ENCODE measurements at regions not wholly inside any gene's neighbourhood (a gene's known extent, or its start where the extent isn't known, plus 50 kb on each side); places are given as distances from the start of the nearest gene placed in this dataset.

GRCh38 chr22:47583959-47584562 is 821.6 kb downstream of the TBC1D22A start:
- TF ChIP-seq CTCF (IDR thresholded peaks at IDR 0.05; ENCODE audit: borderline replicate concordance, insufficient read depth, low read depth, low read length): no peak
- H3K4me3 ChIP-seq (ENCODE audit: low read depth, low read length): no peak overlapping the region

- no peak for TF ChIP-seq CTCF (IDR thresholded peaks at IDR 0.05; ENCODE audit: borderline replicate concordance, insufficient read depth, low read depth, low read length)
- H3K4me3 ChIP-seq (ENCODE audit: low read depth, low read length): no peak overlapping the region
These were observed 819.6 kb downstream of the TBC1D22A start for GRCh38 chr22:47582067-47582466.

GRCh38 chr22:47580121-47580520 is 817.7 kb downstream of the TBC1D22A start:
- TF ChIP-seq CTCF (IDR thresholded peaks at IDR 0.05; ENCODE audit: borderline replicate concordance, insufficient read depth, low read depth, low read length): no peak
- no peak overlapping the region for H3K4me3 ChIP-seq (ENCODE audit: low read depth, low read length)

GRCh38 chr22:47576908-47577307 is 814.5 kb downstream of the TBC1D22A start:
- TF ChIP-seq CTCF (IDR thresholded peaks at IDR 0.05; ENCODE audit: borderline replicate concordance, insufficient read depth, low read depth, low read length): no peak
- no peak overlapping the region for H3K4me3 ChIP-seq (ENCODE audit: low read depth, low read length)

GRCh38 chr22:47575291-47575690 is 812.8 kb downstream of the TBC1D22A start:
- no peak overlapping the region for H3K4me3 ChIP-seq (ENCODE audit: low read depth, low read length)
- no peak for TF ChIP-seq CTCF (IDR thresholded peaks at IDR 0.05; ENCODE audit: borderline replicate concordance, insufficient read depth, low read depth, low read length)

GRCh38 chr22:47574556-47574955 is 812.1 kb downstream of the TBC1D22A start:
- TF ChIP-seq CTCF (IDR thresholded peaks at IDR 0.05; ENCODE audit: borderline replicate concordance, insufficient read depth, low read depth, low read length): no peak
- H3K4me3 ChIP-seq (ENCODE audit: low read depth, low read length): no peak overlapping the region

GRCh38 chr22:47573141-47573540 is 810.7 kb downstream of the TBC1D22A start:
- TF ChIP-seq CTCF (IDR thresholded peaks at IDR 0.05; ENCODE audit: borderline replicate concordance, insufficient read depth, low read depth, low read length): no peak
- H3K4me3 ChIP-seq (ENCODE audit: low read depth, low read length): no peak overlapping the region
